Activated CD8-positive, alpha-beta T cell treated with anti-CD3 and anti-CD28 coated beads, Interleukin-2, amount 10 ng/mL, durations not matched to agents 7 days and 5 days (primary cell): ENCODE measurements at regions not wholly inside any gene's neighbourhood (a gene's known extent, or its start where the extent isn't known, plus 50 kb on each side); places are given as distances from the start of the nearest gene placed in this dataset.

ENCODE experiments used
- ATAC-seq: fragments of 150-1000 bp; cut with Tn5 transposase; one replicate; pipeline ENCODE4 v1.10.0; 2021; ENCODE audit warnings: moderate library complexity
- CTCF ChIA-PET: fragments of 350-600 bp; sonication (Branson Sonifier 250); formaldehyde crosslinking; loops from one replicate; lab custom pipeline; 2021; ENCODE audit warnings: antibody characterized with exemption; lab: Charles Lee
- POLR2A ChIA-PET: fragments of 350-600 bp; sonication (Branson Sonifier 250); formaldehyde crosslinking; loops from one replicate; lab custom pipeline; 2021; ENCODE audit warnings: antibody characterized with exemption; lab: Charles Lee
- DNase-seq: peaks from one replicate; pipeline ENCODE4 v3.0.0-alpha.2; 2020
- H3K27ac Mint-ChIP-seq: one replicate; pipeline ENCODE4 v1.8.0; 2021; ENCODE audit warnings: mild to moderate bottlenecking, mixed read lengths
- H3K27me3 Mint-ChIP-seq: one replicate; pipeline ENCODE4 v1.8.0; 2021; ENCODE audit warnings: low read depth, mixed read lengths
- H3K36me3 Mint-ChIP-seq: one replicate; pipeline ENCODE4 v1.8.0; 2021; ENCODE audit warnings: low read depth, mixed read lengths
- H3K4me1 Mint-ChIP-seq: one replicate; pipeline ENCODE4 v1.8.0; 2021; ENCODE audit warnings: low read depth, mixed read lengths
- H3K4me3 Mint-ChIP-seq: one replicate; pipeline ENCODE4 v1.8.0; 2021; ENCODE audit warnings: mild to moderate bottlenecking, mixed read lengths
- H3K9me3 Mint-ChIP-seq: one replicate; pipeline ENCODE4 v1.8.0; 2022; ENCODE audit warnings: mixed read lengths; ENCODE audit not compliant: insufficient read depth

DNA sequence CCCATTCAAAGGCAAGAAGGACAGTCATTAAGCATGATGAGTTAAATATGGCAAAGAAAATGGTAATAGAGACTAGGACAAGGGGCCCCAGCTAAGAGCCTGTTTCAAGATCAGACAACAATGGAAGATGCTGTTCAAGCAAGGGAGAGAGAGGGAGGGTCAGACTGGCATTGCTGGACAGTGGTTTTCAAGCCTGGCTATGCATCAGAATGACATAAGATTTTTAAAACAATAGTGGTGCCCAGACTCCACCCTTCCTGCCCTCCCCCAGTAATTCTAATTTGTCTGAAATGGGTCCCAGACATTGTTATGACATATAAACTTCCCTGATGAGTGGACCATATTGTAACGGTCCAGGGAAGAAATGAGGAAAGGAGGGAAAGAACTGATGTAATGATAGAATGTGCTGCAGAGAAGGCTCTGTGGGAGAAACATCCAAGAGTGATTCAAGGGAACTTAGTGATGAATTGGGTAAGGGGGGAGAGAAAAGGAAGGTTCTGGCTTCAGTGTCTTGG is 112.9 kb upstream of the TRIB2 start:
- ATAC-seq (no peak), DNase-seq (no peak)
- no peak overlapping the region for H3K27ac Mint-ChIP-seq
- no peaks in the 10 kb centered on the region for H3K36me3 Mint-ChIP-seq
- POLR2A ChIA-PET: no interaction called here
- H3K9me3 Mint-ChIP-seq: no peaks in the 10 kb centered on the region
- H3K4me3 Mint-ChIP-seq: no peak overlapping the region
- peaks cover 4% of the 10 kb centered on the region for H3K4me1 Mint-ChIP-seq
- CTCF ChIA-PET: no interaction called here
- no peaks in the 10 kb centered on the region for H3K27me3 Mint-ChIP-seq

DNA sequence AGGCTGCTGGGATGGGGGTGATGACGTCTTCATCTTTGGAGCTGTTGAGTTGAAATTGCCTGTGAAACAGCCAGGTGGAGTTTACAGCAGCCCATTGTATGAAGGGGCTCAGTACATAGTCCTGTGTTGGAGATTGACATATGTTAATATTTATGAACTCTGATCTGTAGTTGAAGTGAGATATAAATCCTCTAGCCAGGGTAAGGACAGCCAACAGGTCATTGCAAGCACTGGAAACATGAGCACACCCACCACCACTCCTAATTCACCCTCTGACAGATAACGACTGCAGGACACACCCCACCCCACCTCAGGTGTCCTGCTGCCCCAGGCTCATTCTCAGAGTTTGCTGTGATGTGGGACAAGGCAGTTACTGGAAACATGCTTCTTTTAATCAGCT is 112.4 kb upstream of the TRIB2 start:
- ChIA-PET POLR2A (no interaction called here), CTCF (no interaction called here)
- no peaks in the 10 kb centered on the region for H3K9me3 Mint-ChIP-seq
- H3K4me3 Mint-ChIP-seq: no peak overlapping the region
- H3K36me3 Mint-ChIP-seq: no peaks in the 10 kb centered on the region
- no peak overlapping the region for H3K27ac Mint-ChIP-seq
- ATAC-seq: no peak
- peaks cover 4% of the 10 kb centered on the region for H3K4me1 Mint-ChIP-seq
- DNase-seq: no peak
- H3K27me3 Mint-ChIP-seq: no peaks in the 10 kb centered on the region

GRCh38 chr2:12605366-12605765 is 111.4 kb upstream of the TRIB2 start:
- no peaks in the 10 kb centered on the region for H3K9me3 Mint-ChIP-seq
- no peaks in the 10 kb centered on the region for H3K27me3 Mint-ChIP-seq
- POLR2A ChIA-PET: no interaction called here
- peaks cover 4% of the 10 kb centered on the region for H3K4me1 Mint-ChIP-seq
- CTCF ChIA-PET: interaction anchor here (1.1 kb wide), 1 partner anchor 17 kb away, joined by 3 read pairs; no protein-coding TSS in a partner anchor
- no peak overlapping the region for H3K27ac Mint-ChIP-seq
- H3K36me3 Mint-ChIP-seq: no peaks in the 10 kb centered on the region
- ATAC-seq: no peak
- no peak for DNase-seq
- H3K4me3 Mint-ChIP-seq: no peak overlapping the region

GRCh38 chr2:12605936-12606335 is 110.8 kb upstream of the TRIB2 start:
- Mint-ChIP-seq H3K27me3 (no peaks in the 10 kb centered on the region), H3K27ac (no peak overlapping the region), H3K4me3 (no peak overlapping the region), H3K36me3 (no peaks in the 10 kb centered on the region), H3K4me1 (peaks cover 4% of the 10 kb centered on the region), H3K9me3 (no peaks in the 10 kb centered on the region)
- no peak for DNase-seq
- ChIA-PET CTCF (interaction anchor here (0.9 to 1.4 kb wide), 6 partner anchors 9 to 129 kb away, joined by 3 to 7 read pairs (median 4); partner anchors contain the start of gene TRIB2), POLR2A (no interaction called here)
- no peak for ATAC-seq

DNA sequence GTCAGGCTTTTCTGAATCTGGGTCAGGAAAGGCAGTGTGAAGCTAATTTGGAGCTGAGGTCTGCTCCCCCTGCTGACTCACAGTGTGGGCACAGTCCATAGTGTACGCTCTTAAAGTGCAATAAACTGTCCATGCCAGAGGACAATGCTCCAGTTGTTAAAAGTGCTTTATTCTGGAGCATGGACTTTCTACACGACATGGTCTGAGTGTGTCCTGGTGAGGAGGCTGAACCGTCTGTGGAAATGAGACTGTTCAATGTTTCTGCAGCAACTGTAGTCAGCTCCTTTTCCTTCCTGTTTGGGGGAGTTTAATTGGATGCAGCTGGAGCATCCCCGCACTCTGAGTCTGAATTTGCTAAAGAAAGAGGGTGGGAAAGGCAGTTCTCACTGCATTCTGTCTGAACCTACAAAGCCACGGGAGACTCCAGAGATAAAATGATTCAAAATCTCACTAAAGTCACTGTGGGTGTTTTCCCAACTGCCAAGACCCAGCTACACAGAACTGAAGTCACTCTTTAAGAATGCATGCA is 110.2 kb upstream of the TRIB2 start:
- H3K27me3 Mint-ChIP-seq: no peaks in the 10 kb centered on the region
- no peak overlapping the region for H3K4me3 Mint-ChIP-seq
- H3K27ac Mint-ChIP-seq: no peak overlapping the region
- DNase-seq (no peak), ATAC-seq (no peak)
- peaks cover 4% of the 10 kb centered on the region for H3K4me1 Mint-ChIP-seq
- H3K36me3 Mint-ChIP-seq: no peaks in the 10 kb centered on the region
- CTCF ChIA-PET: interaction anchor here (0.9 to 1.4 kb wide), 6 partner anchors 9 to 130 kb away, joined by 3 to 7 read pairs (median 4); partner anchors contain the start of gene TRIB2
- no peaks in the 10 kb centered on the region for H3K9me3 Mint-ChIP-seq
- POLR2A ChIA-PET: no interaction called here

DNA sequence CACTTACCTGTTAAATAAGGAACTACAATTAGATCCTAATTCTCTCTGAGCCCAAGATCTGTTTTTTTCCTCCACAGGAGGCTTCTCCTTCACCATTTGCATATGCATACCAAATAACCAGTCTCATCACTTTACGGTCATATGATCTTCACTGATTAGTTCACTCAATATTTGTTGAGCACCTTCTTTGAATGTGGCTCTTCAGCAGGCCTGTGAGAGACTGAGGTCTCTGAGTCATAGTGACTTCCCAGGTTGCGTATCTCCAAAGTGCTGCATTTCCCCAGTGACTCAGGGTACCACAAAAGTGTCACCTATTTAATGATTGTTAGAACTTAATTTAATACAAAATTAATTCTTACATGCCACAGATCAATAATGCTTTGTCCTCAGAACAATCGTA is 108.8 kb upstream of the TRIB2 start:
- Mint-ChIP-seq H3K9me3 (no peaks in the 10 kb centered on the region), H3K27me3 (no peaks in the 10 kb centered on the region), H3K4me3 (no peak overlapping the region), H3K27ac (no peak overlapping the region), H3K36me3 (no peaks in the 10 kb centered on the region), H3K4me1 (peaks cover 4% of the 10 kb centered on the region)
- no peak for DNase-seq
- POLR2A ChIA-PET: no interaction called here
- ATAC-seq: no peak
- CTCF ChIA-PET: no interaction called here

GRCh38 chr2:12610314-12610713 is 106.4 kb upstream of the TRIB2 start:
- ChIA-PET POLR2A (no interaction called here), CTCF (no interaction called here)
- H3K4me3 Mint-ChIP-seq: no peak overlapping the region
- ATAC-seq (no peak), DNase-seq (no peak)
- no peaks in the 10 kb centered on the region for H3K27me3 Mint-ChIP-seq
- H3K27ac Mint-ChIP-seq: no peak overlapping the region
- no peaks in the 10 kb centered on the region for H3K36me3 Mint-ChIP-seq
- H3K9me3 Mint-ChIP-seq: no peaks in the 10 kb centered on the region
- peaks cover 6% of the 10 kb centered on the region for H3K4me1 Mint-ChIP-seq

DNA sequence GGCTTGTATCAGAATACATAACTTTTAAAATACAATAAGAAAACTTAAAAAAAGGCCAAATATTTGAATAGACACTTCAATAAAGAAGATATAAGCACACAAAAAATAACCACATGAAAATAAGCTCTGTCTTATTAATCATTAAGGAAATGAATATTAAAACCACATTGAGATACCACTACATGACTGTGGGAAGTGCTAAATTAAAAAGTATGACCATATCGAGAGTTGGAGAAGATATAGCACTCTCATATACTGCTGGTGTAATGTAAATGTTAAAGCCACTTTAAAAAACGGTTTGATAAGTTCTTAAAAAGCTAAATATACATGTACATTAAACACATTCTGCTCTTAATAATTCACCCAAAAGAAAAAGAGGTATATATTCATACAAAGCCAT is 104.6 kb upstream of the TRIB2 start:
- POLR2A ChIA-PET: no interaction called here
- DNase-seq: no peak
- CTCF ChIA-PET: interaction anchor here (1.2 kb wide), 1 partner anchor 11 kb away, joined by 3 read pairs; no protein-coding TSS in a partner anchor

GRCh38 chr2:12612671-12613070 is 104.1 kb upstream of the TRIB2 start:
- POLR2A ChIA-PET: no interaction called here
- Mint-ChIP-seq H3K27me3 (no peaks in the 10 kb centered on the region), H3K36me3 (no peaks in the 10 kb centered on the region), H3K27ac (no peak overlapping the region), H3K4me3 (no peak overlapping the region), H3K4me1 (peaks cover 3% of the 10 kb centered on the region), H3K9me3 (no peaks in the 10 kb centered on the region)
- no peak for DNase-seq
- ATAC-seq: no peak
- CTCF ChIA-PET: interaction anchor here (1.2 kb wide), 1 partner anchor 11 kb away, joined by 3 read pairs; no protein-coding TSS in a partner anchor

More for the DNA sequence above, 104.6 kb upstream of the TRIB2 start:
- no peaks in the 10 kb centered on the region for H3K9me3 Mint-ChIP-seq
- no peaks in the 10 kb centered on the region for H3K27me3 Mint-ChIP-seq
- no peak for ATAC-seq
- H3K36me3 Mint-ChIP-seq: no peaks in the 10 kb centered on the region
- H3K4me1 Mint-ChIP-seq: peaks cover 3% of the 10 kb centered on the region
- no peak overlapping the region for H3K4me3 Mint-ChIP-seq
- no peak overlapping the region for H3K27ac Mint-ChIP-seq

- CTCF ChIA-PET: interaction anchor here (1.2 kb wide), 1 partner anchor 12 kb away, joined by 3 read pairs; no protein-coding TSS in a partner anchor
- POLR2A ChIA-PET: no interaction called here
- Mint-ChIP-seq H3K36me3 (no peaks in the 10 kb centered on the region), H3K27me3 (no peaks in the 10 kb centered on the region), H3K9me3 (no peaks in the 10 kb centered on the region), H3K4me1 (peaks cover 3% of the 10 kb centered on the region), H3K27ac (no peak overlapping the region), H3K4me3 (no peak overlapping the region)
- no peak for ATAC-seq
- no peak for DNase-seq
These were observed 103.5 kb upstream of the TRIB2 start for GRCh38 chr2:12613137-12613835.

DNA sequence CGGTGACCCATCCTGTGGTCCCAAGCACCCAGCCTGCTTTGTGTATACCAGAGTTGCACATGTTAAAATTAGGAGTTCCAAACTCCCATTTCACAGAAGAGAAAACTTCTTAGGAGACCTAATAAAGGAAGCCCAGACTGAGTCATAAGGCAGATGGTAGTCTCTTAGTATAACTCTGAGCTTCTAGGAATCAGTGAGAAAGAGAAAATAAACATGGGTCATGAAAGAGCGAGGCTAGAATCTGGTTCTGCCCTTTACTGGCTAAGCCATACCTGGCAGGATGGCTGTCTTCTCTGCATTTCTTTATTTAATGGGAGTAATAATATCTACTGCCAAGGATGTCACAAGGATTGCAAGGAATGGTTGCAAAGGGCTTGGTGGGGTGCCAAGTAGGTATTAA is 101.2 kb upstream of the TRIB2 start:
- no peak overlapping the region for H3K27ac Mint-ChIP-seq
- CTCF ChIA-PET: interaction anchor here (1.0 kb wide), 1 partner anchor 9 kb away, joined by 3 read pairs; no protein-coding TSS in a partner anchor

DNA sequence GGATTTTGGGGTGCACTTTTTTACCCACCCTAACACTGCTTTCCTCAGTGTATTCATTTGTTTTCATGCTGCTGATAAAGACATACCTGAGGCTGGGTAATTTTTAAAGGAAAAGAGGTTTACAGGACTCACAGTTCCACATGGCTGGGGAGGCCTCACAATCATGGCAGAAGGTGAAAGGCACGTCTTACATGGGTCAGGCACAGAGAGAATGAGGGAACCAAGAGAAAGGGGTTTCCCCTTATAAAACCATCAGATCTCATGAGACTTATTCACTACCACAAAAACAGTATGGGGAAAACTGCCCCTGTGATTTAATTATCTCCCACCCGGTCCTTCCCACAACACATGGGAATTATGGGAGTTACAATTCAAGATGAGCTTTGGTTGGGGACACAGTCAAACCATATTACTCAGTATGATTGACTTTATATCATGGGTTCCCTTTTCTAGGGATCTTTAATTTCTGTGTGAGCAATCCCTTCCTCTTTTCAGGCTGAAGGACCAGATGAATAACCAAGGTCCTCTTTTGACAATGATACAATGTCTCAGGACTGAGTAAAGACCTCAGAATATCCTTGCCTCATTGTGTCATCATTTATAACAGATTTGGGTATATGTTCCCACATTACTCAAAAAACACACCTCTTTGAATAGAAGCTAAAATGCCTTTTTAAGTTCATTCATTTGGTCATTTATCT is 100.1 kb upstream of the TRIB2 start:
- Mint-ChIP-seq H3K4me1 (peaks cover 12% of the 10 kb centered on the region), H3K27me3 (no peaks in the 10 kb centered on the region), H3K36me3 (no peaks in the 10 kb centered on the region), H3K4me3 (no peak overlapping the region), H3K9me3 (no peaks in the 10 kb centered on the region), H3K27ac (no peak overlapping the region)
- ATAC-seq (no peak), DNase-seq (no peak)
- CTCF ChIA-PET: no interaction called here
- POLR2A ChIA-PET: no interaction called here

More for the DNA sequence above, 101.2 kb upstream of the TRIB2 start:
- Mint-ChIP-seq H3K36me3 (no peaks in the 10 kb centered on the region), H3K9me3 (no peaks in the 10 kb centered on the region), H3K27me3 (no peaks in the 10 kb centered on the region), H3K4me1 (peaks cover 9% of the 10 kb centered on the region), H3K4me3 (no peak overlapping the region)
- ATAC-seq: no peak
- POLR2A ChIA-PET: no interaction called here
- no peak for DNase-seq
